Fibroblast of lung (primary cell): ENCODE measurements at regions not wholly inside any gene's neighbourhood (a gene's known extent, or its start where the extent isn't known, plus 50 kb on each side); places are given as distances from the start of the nearest gene placed in this dataset.

ENCODE experiments used
- DNase-seq, 2 donors: peaks; one replicate each; pipeline versions ENCODE4 v3.0.0 to v3.0.0-alpha.2; 2010; ENCODE audit warnings: low read depth in 2 of 2
- H2AFZ ChIP-seq: 2 replicates; pipeline ENCODE4 v1.5.1; 2012; ENCODE audit warnings: low read length, control low read depth, inconsistent platforms
- H3K27ac ChIP-seq: 2 replicates; pipeline ENCODE4 v1.5.1; 2011; ENCODE audit warnings: low read length, control low read depth; ENCODE audit not compliant: insufficient read depth
- H3K27me3 ChIP-seq: 2 replicates; pipeline ENCODE4 v1.5.1; 2011; ENCODE audit warnings: mild to moderate bottlenecking, low read length; ENCODE audit not compliant: control insufficient read depth, insufficient read depth
- H3K36me3 ChIP-seq: 2 replicates; pipeline ENCODE4 v1.5.1; 2011; ENCODE audit warnings: low read length; ENCODE audit not compliant: control insufficient read depth, insufficient read depth
- H3K4me1 ChIP-seq: 2 replicates; pipeline ENCODE4 v1.5.1; 2011; ENCODE audit warnings: low read length; ENCODE audit not compliant: control insufficient read depth, insufficient read depth; ENCODE audit errors: extremely low read depth
- H3K4me2 ChIP-seq: 2 replicates; pipeline ENCODE4 v1.5.1; 2011; ENCODE audit warnings: low read length, control low read depth; ENCODE audit not compliant: insufficient read depth; ENCODE audit errors: extremely low read depth
- H3K4me3 ChIP-seq, 4 experiments: fragments of 200-600 bp in 1 of 4; sonication (generic) in 1 of 4; replicated peaks in 1 of 4; 2 replicates each; pipeline ENCODE4 v1.5.1; 2011 to 2016; ENCODE audit warnings: low read length in 4 of 4, low read depth in 3 of 4, mild to moderate bottlenecking in 3 of 4, control low read depth in 2 of 4, inconsistent platforms in 1 of 4, mixed read lengths in 1 of 4; ENCODE audit not compliant: insufficient read depth in 1 of 4; ENCODE audit errors: control extremely low read depth in 1 of 4
- H3K79me2 ChIP-seq: 2 replicates; pipeline ENCODE4 v1.5.1; 2012; ENCODE audit warnings: mild to moderate bottlenecking, low read length, inconsistent platforms; ENCODE audit not compliant: control insufficient read depth, insufficient read depth
- H3K9ac ChIP-seq: 2 replicates; pipeline ENCODE4 v1.5.1; 2011; ENCODE audit warnings: mild to moderate bottlenecking, low read length, control low read depth; ENCODE audit not compliant: insufficient read depth
- H3K9me3 ChIP-seq: 2 replicates; pipeline ENCODE4 v1.5.1; 2012; ENCODE audit warnings: low read depth, low read length; ENCODE audit not compliant: control insufficient read depth, insufficient read depth
- H4K20me1 ChIP-seq: 2 replicates; pipeline ENCODE4 v1.5.1; 2011; ENCODE audit warnings: low read length; ENCODE audit not compliant: control insufficient read depth, insufficient read depth; ENCODE audit errors: extremely low read depth
- CTCF ChIP-seq, 2 donors: IDR thresholded peaks in 1 of 2; conservative IDR thresholded peaks in 1 of 2; 1 replicate in 1 of 2; 2 replicates in 1 of 2; pipeline ENCODE4 v1.5.1; 2011 to 2012; ENCODE audit warnings: low read length in 2 of 2, control low read depth in 1 of 2, inconsistent platforms in 1 of 2, low read depth in 1 of 2, mild to moderate bottlenecking in 1 of 2
- EZH2 ChIP-seq: IDR thresholded peaks from 2 replicates; pipeline ENCODE4 v1.5.1; 2012; ENCODE audit warnings: low read length, control low read depth, mild to moderate bottlenecking; ENCODE audit errors: missing control alignments

GRCh38 chr11:129704831-129705230 lies 110.8 kb upstream of the TMEM45B start:
- no peaks in the 10 kb centered on the region for H3K79me2 ChIP-seq
- H3K4me3 ChIP-seq, result no peak overlapping the region
- no peak overlapping the region for H3K4me2 ChIP-seq
- TF ChIP-seq CTCF (conservative IDR thresholded peaks at IDR 0.05 in 1 of 2, IDR thresholded peaks at IDR 0.05 in 1 of 2; ENCODE audit: low read depth in 1 of 2, low read length in 2 of 2) (no peak), EZH2 (no peak)
- H3K4me1 ChIP-seq, result no peaks in the 10 kb centered on the region
- no peak overlapping the region for H2AFZ ChIP-seq
- no peaks in the 10 kb centered on the region for H3K9me3 ChIP-seq
- H3K27me3 ChIP-seq, result no peaks in the 10 kb centered on the region
- H3K9ac ChIP-seq, result no peak overlapping the region
- no peak for DNase-seq
- no peaks in the 10 kb centered on the region for H3K36me3 ChIP-seq
- H4K20me1 ChIP-seq, result no peaks in the 10 kb centered on the region
- H3K27ac ChIP-seq, result no peak overlapping the region

GRCh38 chr11:129705341-129705740 lies 110.3 kb upstream of the TMEM45B start:
- DNase-seq, result no peak
- no peak for TF ChIP-seq EZH2
- TF ChIP-seq CTCF (conservative IDR thresholded peaks at IDR 0.05 in 1 of 2, IDR thresholded peaks at IDR 0.05 in 1 of 2; ENCODE audit: low read depth in 1 of 2, low read length in 2 of 2), result no peak
- no peak overlapping the region for H3K27ac ChIP-seq
- H4K20me1 ChIP-seq, result no peaks in the 10 kb centered on the region
- H3K4me2 ChIP-seq, result no peak overlapping the region
- H3K9ac ChIP-seq, result no peak overlapping the region
- H3K4me3 ChIP-seq, result no peak overlapping the region
- H3K79me2 ChIP-seq, result no peaks in the 10 kb centered on the region
- H3K4me1 ChIP-seq, result no peaks in the 10 kb centered on the region
- no peaks in the 10 kb centered on the region for H3K36me3 ChIP-seq
- no peaks in the 10 kb centered on the region for H3K9me3 ChIP-seq
- no peaks in the 10 kb centered on the region for H3K27me3 ChIP-seq
- H2AFZ ChIP-seq, result no peak overlapping the region

GRCh38 chr11:129705933-129706332 lies 109.7 kb upstream of the TMEM45B start:
- H3K4me3 ChIP-seq, result no peak overlapping the region
- TF ChIP-seq EZH2, result no peak
- TF ChIP-seq CTCF (conservative IDR thresholded peaks at IDR 0.05 in 1 of 2, IDR thresholded peaks at IDR 0.05 in 1 of 2; ENCODE audit: low read depth in 1 of 2, low read length in 2 of 2), result no peak
- H3K4me1 ChIP-seq, result no peaks in the 10 kb centered on the region
- H3K9ac ChIP-seq, result no peak overlapping the region
- H4K20me1 ChIP-seq, result no peaks in the 10 kb centered on the region
- no peaks in the 10 kb centered on the region for H3K36me3 ChIP-seq
- no peak for DNase-seq
- no peaks in the 10 kb centered on the region for H3K9me3 ChIP-seq
- H2AFZ ChIP-seq, result no peak overlapping the region
- H3K27ac ChIP-seq, result no peak overlapping the region
- no peak overlapping the region for H3K4me2 ChIP-seq
- H3K79me2 ChIP-seq, result no peaks in the 10 kb centered on the region
- no peaks in the 10 kb centered on the region for H3K27me3 ChIP-seq
